Right lobe of liver (tissue), 6 donors: ENCODE measurements at regions not wholly inside any gene's neighbourhood (a gene's known extent, or its start where the extent isn't known, plus 50 kb on each side); places are given as distances from the start of the nearest gene placed in this dataset.

Source experiments
- ATAC-seq, 4 donors: fragments of 200-7000 bp; cut with Tn5 transposase; one replicate each; pipeline ENCODE4 v1.9.1; 2020; ENCODE audit warnings: mild to moderate bottlenecking in 4 of 4, moderate library complexity in 4 of 4
- DNase-seq, 3 donors: peaks; one replicate each; pipeline ENCODE4 v3.0.0-alpha.2; 2020
- H3K27ac ChIP-seq, 3 donors: fragments of 200-600 bp; one replicate each; pipeline ENCODE4 v1.8.0; 2022
- H3K27me3 ChIP-seq, 2 donors: fragments of 200-600 bp; one replicate each; pipeline ENCODE4 v1.8.0; 2022
- H3K36me3 ChIP-seq, 4 donors: fragments of 200-600 bp; sonication (generic) in 1 of 4; one replicate each; pipeline versions ENCODE4 v1.5.1 to v1.8.0; 2017 to 2022; ENCODE audit warnings: control low read depth in 1 of 4
- H3K4me1 ChIP-seq, 4 donors: fragments of 200-600 bp; sonication (generic) in 1 of 4; one replicate each; pipeline versions ENCODE4 v1.5.1 to v1.8.0; 2017 to 2022; ENCODE audit warnings: control low read depth in 1 of 4
- H3K4me3 ChIP-seq, 3 donors: fragments of 200-600 bp; one replicate each; pipeline ENCODE4 v1.8.0; 2022
- H3K9me3 ChIP-seq, 4 donors: fragments of 200-600 bp; sonication (generic) in 1 of 4; one replicate each; pipeline versions ENCODE4 v1.5.1 to v1.8.0; 2017 to 2022; ENCODE audit warnings: control low read depth in 1 of 4
- POLR2A ChIP-seq: fragments of 450-650 bp; IDR thresholded peaks from one replicate; pipeline ENCODE4 v1.6.1; 2017; ENCODE audit warnings: antibody characterized with exemption, mild to moderate bottlenecking
- WGBS: methylation state at CpG from one replicate; pipeline ENCODE4 v1.1.6; 2018; ENCODE audit warnings: low coverage, low lambda C conversion rate; ENCODE audit not compliant: insufficient coverage; ENCODE audit errors: missing lambda C conversion rate; 5-methylcytosine and 5-hydroxymethylcytosine counted together
- intact Hi-C, 2 donors: fragments of 100-400 bp; cut with DNase I; formaldehyde crosslinking; loops; one replicate each; pipeline versions ENCODE4 v1.11.2 to v1.14.1; 2022
- TF ChIP-seq, protein P1 (sequence below), 4 donors: fragments of 200-600 bp in 3 of 4; fragments of 450-650 bp in 1 of 4; IDR thresholded peaks; one replicate each; pipeline versions ENCODE4 v1.5.1 to v1.8.0; 2016 to 2022; ENCODE audit warnings: antibody characterized with exemption in 4 of 4, mild to moderate bottlenecking in 2 of 4
- donor health status: DM: no; HTN: yes; CAD: no.
- donor health status: DM: no; HTN: no; CAD: no.
- donor health status: DM: no; HTN: no; CAD: no.
- donor health status: DM: no; HTN: yes; CAD: no.
- donor health status: DM: no; HTN: yes; CAD: no.

DNA sequence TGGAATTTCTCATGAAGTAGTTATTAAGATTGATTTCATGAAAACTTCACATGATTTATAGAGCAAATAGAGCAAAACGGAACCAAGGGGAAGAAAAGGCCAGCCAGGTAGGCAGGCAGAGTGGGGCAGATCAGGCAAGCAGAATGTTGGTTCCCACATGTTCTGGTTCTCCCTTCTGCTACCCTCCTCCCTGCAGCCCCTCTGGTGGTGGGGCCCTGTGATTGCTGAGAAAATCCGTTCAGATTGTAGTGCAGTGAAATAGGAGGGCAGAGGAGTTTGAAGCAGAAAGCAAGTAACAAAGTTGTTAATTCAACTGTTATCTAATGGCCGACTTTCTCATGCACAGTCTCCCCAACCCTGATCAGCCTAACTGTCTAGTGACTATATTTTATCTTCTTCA, 185.3 kb downstream of the MID1IP1 start:
- Histone ChIP-seq H3K9me3 (no peaks in the 10 kb centered on the region), H3K4me3 (no peak overlapping the region), H3K4me1 (peaks cover 0 to 4% (median 0%) of the 10 kb centered on the region in 4 donors), H3K27ac (no peak overlapping the region), H3K36me3 (no peaks in the 10 kb centered on the region), H3K27me3 (no peaks in the 10 kb centered on the region)
- DNase-seq (no peak), ATAC-seq (no peak)
- intact Hi-C loops: no loop called here
- TF ChIP-seq, protein P1, sequence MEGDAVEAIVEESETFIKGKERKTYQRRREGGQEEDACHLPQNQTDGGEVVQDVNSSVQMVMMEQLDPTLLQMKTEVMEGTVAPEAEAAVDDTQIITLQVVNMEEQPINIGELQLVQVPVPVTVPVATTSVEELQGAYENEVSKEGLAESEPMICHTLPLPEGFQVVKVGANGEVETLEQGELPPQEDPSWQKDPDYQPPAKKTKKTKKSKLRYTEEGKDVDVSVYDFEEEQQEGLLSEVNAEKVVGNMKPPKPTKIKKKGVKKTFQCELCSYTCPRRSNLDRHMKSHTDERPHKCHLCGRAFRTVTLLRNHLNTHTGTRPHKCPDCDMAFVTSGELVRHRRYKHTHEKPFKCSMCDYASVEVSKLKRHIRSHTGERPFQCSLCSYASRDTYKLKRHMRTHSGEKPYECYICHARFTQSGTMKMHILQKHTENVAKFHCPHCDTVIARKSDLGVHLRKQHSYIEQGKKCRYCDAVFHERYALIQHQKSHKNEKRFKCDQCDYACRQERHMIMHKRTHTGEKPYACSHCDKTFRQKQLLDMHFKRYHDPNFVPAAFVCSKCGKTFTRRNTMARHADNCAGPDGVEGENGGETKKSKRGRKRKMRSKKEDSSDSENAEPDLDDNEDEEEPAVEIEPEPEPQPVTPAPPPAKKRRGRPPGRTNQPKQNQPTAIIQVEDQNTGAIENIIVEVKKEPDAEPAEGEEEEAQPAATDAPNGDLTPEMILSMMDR (IDR thresholded peaks at IDR 0.05): no peak
- TF ChIP-seq POLR2A: no peak
- WGBS: 22% methylated on average over 3 of the region's 3 CpGs

DNA sequence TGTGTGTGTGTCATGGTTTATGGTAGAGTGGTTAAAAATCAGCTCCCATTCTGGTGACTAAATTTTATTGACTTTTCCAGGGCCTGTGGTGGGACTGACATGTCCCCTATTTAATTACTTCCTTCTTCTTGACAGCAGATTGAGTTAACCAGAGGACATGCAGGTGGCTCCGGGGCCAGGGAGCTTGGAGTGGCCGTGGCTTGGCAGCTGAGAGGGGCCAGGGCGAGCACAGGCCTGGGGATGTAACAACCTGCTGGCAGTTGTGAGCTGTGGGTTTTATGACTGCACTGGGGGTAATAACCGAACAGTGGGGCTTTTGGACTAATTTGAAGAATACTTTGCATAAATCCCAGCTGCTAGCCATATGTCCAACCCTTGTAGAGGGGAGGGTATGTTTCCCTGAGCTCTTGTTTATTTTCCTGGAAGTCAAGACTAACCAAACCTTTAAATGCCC, 186.0 kb downstream of the MID1IP1 start:
- intact Hi-C loops: no loop called here
- no peaks in the 10 kb centered on the region for H3K27me3 ChIP-seq
- H3K9me3 ChIP-seq: no peaks in the 10 kb centered on the region
- WGBS: 27% methylated on average over 3 of the region's 4 CpGs
- ATAC-seq (no peak), DNase-seq (no peak)
- H3K4me1 ChIP-seq: peaks cover 0 to 4% (median 0%) of the 10 kb centered on the region in 4 donors
- no peak for TF ChIP-seq POLR2A
- TF ChIP-seq, protein P1 (IDR thresholded peaks at IDR 0.05): no peak
- H3K36me3 ChIP-seq: no peaks in the 10 kb centered on the region
- H3K27ac ChIP-seq: no peak overlapping the region
- H3K4me3 ChIP-seq: no peak overlapping the region

DNA sequence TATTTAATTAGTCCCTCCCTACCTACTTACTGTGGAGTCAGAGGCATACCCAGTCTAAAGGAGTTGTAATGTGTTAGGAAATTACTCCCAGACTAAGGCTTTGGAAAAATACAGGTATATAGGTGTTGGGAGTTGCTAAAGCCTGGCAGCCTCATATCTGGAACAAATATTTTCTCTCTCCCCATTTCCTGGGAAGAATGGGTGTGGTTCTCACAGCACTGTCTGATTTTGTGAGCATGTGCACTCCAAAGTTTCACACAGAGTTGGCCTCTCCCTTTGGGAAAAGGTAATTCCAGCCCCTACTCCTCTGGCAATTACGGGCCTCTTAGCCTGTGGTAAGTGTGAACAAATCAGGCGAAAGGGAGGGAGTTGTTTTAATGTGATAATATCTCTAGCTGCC, 187.0 kb downstream of the MID1IP1 start:
- intact Hi-C loops: no loop called here
- DNase-seq: no peak

DNA sequence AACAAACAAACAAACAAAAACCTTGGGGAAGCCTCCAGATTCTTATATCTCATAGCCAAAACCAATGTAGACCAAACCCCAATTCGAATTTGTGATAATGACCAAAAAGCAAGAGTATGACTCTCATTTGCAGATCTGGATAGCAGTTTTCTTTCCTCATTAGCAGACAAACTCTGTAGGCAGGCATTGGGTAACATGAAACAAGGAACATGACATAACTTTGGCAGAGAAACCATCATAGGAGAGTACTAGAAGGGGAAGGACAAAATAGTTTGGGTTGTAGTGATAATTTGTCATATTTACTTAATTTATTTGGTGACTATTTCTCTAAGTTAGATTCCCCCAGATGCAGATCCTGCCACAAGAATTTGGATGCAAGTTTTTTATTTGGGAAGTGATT, 187.8 kb downstream of the MID1IP1 start:
- no peak for TF ChIP-seq POLR2A
- TF ChIP-seq, protein P1 (IDR thresholded peaks at IDR 0.05): no peak
- no peak for ATAC-seq

More for the DNA sequence above, 187.0 kb downstream of the MID1IP1 start:
- WGBS: 56% methylated on average over 2 of the region's 2 CpGs
- H3K4me3 ChIP-seq: no peak overlapping the region
- H3K27ac ChIP-seq: no peak overlapping the region
- peaks cover 0 to 4% (median 0%) of the 10 kb centered on the region in 4 donors for H3K4me1 ChIP-seq
- no peaks in the 10 kb centered on the region for H3K9me3 ChIP-seq
- no peaks in the 10 kb centered on the region for H3K27me3 ChIP-seq
- peak in 1 of 4 donors; percentile 20 for ATAC-seq
- no peak for TF ChIP-seq POLR2A
- TF ChIP-seq, protein P1 (IDR thresholded peaks at IDR 0.05): no peak
- no peaks in the 10 kb centered on the region for H3K36me3 ChIP-seq

More for the DNA sequence above, 187.8 kb downstream of the MID1IP1 start:
- Histone ChIP-seq H3K36me3 (no peaks in the 10 kb centered on the region), H3K4me3 (no peak overlapping the region), H3K9me3 (no peaks in the 10 kb centered on the region), H3K4me1 (peaks cover 0 to 4% (median 0%) of the 10 kb centered on the region in 4 donors), H3K27me3 (no peaks in the 10 kb centered on the region), H3K27ac (no peak overlapping the region)
- intact Hi-C loops: no loop called here
- no peak for DNase-seq
- 14% methylated on average over 1 of the region's 1 CpG for WGBS
